ENCODE measurements at regions not wholly inside any gene's neighbourhood (a gene's known extent, or its start where the extent isn't known, plus 50 kb on each side); places are given as distances from the start of the nearest gene placed in this dataset.
A peak's percentile ranks its signal among the peaks of the same experiment; 100 is the strongest.

DNA sequence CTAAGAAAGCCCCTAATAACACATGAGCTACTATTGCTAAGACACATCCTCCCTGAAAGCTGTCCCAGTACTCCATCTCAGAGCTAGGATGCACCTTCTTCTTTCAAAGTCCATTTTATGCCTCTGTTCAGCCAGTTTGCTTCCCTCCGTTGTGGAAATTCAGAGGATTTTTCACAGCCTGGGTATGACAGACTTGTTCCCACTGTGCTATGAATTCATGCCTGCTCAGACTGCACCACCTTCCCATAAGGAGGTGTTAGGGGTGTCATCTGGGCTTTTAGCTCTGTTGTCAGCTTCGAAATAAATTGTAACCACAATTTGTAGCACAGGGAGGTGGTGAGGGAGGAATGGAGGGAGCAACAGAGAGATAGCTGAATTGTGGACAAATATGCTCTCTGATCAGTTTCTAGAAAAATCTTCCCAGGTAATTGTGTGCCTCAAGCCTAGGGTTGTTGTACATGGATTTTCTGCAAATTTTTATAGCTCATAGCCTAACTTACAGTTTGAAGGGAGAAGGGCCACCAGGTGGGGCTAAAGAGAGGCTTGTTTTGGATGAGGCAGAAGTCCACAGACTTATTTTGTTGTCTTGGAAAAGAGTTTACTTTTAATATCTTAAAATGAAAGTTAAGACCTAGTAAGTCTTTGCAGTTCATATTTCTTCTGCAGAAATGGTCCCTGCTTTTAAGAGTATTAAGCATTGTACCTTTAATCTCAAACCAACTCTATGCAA, 462.0 kb downstream of the PDCD6IP start:
- peak; percentile 63 for DNase-seq

DNA sequence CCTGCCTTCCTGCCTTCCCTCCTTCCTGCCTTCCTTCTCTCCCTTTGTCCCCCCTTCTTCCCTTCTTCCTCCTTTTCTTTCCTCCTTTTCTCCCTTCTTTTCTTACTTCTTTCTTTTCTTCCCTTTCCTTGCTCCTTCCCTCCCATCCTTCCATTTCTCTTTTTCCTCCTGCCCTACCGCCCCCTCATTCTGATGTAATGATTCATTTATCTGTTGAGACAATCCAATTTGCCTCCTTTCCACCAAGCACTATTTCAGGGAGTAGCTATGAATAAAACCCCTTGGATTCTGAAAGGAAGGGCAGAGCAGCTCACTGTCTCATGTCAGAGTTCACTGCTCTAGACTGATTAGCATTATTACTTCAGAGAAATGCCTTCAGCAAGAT, 462.6 kb downstream of the PDCD6IP start:
- no peak for DNase-seq

DNA sequence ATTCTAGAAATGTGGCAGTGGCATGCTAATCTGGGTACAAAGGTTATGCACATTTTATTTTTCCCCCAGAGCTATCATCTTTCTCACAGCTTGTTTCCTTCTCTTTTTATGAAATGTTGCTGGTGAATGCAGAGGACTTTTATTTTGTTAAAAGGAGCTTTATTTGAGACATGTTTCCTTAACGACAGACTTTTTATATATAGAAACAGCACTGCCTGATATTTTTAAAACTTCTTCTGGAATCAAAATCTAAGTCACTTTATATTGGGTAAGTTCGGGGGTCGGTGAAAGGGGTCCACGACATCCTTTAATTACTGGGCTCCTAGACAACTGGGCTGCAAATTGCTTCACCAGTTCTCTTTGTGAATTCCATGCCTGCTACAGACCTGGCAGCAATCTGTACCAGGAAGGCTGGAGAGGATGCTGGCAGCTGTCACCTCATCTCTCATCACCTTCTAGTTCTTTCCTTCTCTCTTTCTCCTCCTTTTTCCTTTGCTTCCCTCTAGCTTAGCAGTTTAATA, 464.7 kb downstream of the PDCD6IP start:
- peak; percentile 50 for DNase-seq

DNA sequence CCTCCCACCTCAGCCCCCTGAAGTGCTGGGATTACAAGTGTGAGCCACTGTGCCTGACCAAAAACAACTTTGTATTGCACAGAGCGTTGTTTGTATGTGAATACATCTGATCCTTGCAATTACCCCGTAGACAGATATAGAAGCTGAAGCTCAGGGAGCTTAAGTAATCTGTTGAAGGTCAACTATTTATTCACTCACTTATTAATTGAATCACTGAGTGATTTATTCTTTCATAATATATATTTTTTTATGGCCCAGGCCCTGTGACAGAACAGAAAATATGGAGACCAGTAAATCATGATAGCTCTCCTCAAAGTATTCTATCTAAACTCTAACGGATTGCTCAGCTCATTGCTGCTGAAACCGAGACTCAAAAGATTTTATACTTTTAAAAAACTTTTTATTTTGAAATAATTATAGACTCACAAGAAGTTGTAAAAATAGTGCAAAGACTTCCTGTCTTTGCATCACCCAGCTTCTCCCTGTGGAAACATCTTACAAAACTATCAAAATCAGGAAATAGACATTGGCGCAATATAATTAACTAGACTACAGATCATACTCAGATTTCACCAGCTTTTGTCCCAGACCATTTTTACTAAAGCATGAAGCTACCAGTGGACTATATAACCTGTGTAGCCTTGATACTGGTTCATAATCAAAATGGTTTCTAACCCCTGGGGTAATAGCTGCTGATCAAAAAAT, 466.1 kb downstream of the PDCD6IP start:
- no peak for DNase-seq

DNA sequence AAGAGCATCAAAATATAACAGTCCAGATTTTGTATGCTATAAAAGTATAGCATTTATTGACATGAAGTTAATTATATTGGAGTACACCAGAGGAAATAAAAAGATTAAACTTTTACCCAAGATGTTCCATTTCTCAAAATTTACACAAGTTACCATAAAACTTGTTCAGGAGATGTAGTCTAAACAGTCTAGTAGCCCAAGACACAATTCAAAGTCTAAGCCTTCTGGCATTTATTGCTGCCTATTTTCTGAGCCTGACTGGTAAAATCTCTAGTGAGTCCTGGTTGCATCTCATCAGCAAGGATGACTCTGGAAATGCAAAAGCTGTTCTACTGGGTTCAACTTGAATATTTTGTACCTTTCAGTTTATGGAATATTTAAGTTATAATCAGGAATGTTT, 468.7 kb downstream of the PDCD6IP start:
- DNase-seq: no peak

DNA sequence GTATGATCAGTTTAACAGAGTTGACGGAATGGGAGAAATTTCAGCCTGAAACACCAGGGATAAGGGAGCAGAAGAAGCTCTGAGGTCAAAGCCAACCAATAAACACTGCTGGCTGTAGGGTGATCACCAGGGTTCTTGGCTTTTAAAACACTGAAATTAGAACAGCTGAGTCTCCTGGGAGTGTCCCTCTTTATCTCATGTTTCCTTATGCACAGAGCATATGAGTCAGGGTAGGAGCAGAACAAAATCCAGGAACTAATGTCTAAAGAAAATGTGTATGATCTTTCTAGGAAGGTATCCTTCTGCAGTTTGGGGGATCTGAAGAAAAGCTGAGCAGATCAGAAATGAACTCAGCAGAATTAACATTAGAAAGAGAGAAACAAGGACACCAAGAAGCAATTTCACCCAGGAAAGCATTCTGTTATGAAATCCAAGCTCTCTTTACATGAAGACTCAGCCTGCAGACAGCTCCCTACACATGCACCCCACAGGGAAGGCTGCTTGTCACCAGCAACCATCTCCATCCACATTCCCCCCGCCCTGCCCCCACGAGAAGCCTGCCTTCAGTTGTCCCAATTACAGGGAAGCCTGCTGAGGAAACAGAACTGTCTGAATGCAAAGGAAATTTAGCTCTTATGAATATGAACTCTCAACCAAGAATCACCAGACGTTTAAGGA, 469.7 kb downstream of the PDCD6IP start:
- DNase-seq: no peak

DNA sequence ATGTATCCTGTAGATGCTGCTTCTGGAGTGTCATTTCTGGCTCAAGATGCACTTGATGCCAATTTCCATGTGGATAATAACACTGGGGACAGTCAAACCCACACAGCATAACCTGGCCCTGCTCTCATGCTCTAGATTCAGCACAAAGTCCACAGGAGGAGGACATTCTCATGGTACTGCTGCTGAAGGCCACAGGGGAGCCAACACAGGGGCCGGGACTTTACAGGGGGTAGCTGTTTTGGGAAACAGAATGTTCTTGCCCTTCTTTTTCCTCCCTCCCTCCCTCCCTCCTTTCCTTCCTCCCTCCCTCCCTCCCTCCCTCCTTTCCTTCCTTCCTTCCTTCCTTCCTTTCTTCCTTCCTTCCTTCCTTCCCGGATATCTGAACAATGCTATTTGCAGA, 477.4 kb downstream of the PDCD6IP start:
- DNase-seq: no peak

DNA sequence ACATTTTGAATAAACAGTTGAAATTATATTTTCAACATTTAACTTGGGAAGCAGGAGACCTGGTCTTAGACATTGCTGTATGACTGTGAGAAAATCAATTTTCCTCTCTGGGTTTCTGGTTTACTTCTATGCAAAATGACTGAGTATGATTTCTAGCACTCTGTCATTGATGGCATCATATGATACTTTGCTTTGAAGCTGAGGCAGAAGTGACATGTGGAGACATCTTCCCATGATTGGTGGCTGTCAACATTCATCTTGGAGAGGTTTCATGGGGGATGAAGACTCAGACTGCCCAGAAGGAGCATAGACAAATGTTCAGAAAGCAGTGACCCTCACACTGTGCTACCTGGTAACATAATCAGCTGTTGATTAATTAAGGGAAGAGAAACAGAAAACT, 477.9 kb downstream of the PDCD6IP start:
- DNase-seq: no peak

DNA sequence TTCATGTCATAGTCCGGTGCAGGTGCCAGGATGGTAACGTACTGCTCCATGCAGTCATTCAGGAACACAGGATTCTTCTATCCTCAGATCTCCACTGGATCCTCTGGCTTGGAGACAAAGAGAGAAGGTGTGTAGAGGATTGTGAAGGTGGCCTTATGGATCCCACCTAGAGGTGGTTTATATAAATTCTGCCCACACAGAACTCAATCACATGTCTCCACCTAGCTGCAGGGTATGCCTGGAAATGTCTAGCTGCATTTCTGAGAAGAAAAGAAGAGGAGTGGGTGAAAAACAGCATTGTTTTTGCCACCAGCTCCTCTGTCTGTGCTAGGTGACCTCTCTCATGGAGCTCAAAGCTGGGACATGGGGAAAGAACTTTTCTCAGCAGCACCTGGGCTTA, 478.7 kb downstream of the PDCD6IP start:
- DNase-seq: no peak

DNA sequence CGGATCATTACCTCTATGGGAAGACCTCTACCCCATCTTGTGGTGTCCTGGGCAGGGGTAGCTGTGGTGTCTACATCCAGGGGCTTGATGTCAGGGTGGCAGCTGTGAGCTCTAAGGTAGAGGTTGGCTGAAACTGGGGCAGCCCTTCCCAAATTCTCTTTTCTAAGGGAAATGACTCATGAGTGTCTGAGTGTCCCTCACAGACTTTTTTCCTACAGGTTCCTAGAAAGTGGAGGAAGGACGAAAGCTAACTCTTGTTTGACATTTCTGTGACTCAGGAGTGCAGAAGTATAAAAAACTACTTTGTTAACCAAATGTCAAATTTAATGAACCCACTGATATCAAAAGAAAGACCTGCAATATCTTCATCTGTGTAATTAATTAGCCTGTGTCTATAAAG, 481.5 kb downstream of the PDCD6IP start:
- DNase-seq: no peak

DNA sequence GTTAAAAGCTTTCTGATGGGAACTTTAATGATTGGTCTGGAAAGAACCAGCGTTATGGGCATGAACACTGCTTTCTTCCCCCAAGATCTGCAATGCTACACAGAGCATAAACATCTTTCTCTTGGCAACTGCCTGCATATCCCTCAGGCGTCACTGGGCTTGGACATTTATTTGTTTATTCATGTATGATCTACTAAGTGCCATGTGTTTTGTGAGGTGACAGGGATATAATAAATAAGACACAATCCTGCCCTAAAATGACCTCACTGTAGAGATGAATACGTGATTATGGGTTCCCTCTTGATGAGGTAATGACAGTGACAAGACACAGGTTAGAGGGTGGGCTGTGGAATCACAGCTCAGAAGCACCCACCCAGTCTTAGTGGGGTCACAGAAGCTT, 485.3 kb downstream of the PDCD6IP start:
- no peak for DNase-seq

DNA sequence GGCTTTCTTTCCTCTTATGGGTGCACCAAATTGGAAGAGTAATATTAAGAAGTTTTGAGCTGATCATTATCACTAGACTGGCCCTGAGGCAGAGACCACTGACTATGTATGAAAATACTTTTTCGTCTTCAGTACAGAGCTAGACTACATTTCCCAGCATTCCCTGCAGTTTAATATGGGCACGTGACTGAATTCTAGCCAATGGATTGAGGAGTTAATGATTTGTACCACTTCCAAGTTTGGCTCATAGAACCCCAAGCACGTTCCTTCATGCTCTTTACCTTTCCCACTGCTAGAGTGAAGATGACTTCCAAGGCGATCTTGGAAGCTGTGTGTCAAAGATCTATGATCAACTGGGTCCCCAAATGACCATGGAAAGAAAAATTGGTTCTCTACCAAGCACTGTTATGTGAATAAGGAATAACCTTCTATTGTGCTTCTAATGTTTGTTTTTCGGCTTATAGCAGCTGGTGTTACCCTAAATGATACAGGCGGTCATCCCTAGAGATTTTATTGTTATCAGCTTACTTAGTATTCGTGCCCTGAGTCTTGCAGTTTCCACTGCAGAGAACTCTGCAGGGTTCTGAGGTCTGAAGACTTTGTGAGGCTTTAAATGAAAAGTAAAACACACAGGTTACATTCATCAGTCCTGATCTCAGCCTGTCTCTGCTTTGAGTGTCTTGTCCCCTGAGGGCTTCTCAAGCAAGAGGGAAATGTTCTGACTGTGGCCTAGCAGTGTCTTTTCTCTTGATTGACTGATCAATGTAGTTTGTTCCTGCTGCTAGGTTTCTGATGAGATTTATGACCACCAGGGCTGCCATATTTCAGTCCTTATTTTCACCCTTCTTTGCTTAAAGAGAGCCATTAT, 486.8 kb downstream of the PDCD6IP start:
- no peak for DNase-seq

DNA sequence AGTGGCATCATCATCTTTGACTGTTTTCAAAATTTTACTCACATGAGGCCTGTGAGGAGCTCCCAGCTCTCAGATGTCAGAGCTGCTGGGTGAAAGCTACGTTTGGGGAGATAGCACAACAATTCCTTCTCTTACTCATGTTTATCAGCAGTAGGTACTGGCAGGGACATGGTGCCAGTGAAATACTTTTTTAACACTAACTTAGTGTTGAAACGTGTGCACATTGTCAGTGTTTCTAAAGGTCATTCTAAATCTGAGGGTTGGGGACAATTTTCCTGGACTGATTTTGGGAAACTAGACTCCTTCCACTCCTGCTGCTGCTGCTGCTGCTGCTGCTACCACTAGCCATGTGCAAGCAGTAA, 487.4 kb downstream of the PDCD6IP start:
- DNase-seq: no peak

DNA sequence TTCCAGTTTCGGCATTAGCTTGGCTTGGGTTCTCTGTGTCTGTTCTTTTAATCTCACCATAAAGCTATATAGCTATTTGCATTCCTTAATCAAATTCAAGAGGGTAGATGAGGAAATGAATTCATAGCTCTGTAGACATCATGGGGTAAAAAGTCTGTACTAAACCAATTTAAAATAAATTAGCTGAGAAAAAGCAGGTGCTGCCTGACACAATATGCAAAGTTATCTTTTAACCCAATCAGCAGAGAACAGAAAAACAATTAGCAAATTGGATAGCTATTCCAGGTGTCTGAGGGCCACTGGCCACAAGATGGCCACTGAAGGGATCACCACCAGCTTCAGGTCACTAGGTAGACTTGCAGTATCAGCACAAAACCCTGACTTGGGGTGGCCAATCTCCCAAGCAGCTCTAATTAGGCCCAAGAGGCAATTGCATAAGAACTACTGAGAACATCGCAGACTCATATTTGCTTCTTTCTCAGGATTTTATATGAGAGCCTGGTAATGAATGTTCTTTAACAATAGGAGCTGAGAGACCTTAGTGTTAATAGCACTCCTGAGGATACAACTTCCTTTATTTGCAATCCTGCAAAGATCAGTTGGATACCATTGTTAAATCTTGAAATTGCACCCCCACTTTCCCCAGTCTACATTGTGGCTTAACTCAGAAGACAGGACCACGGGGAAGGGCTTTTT, 494.3 kb downstream of the PDCD6IP start:
- no peak for DNase-seq

DNA sequence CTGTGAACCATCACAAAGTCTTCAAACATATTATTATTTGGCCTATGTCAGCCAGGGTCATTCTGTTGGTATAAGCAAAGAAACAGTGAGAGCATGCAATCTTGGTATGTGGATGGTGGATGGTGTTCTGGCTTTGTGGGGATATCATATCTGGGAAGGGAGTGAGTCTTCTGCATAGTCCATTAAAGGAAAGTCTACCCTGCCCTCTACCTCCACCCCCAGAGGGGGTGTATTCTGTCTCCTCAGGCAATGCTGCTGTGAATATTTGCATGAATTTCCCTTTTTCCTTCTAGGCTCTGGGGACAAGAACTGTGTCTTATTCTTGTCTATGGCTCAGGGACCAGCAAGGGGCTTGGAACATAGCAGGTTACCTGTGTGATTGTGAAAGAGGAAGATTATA, 495.8 kb downstream of the PDCD6IP start:
- no peak for DNase-seq

DNA sequence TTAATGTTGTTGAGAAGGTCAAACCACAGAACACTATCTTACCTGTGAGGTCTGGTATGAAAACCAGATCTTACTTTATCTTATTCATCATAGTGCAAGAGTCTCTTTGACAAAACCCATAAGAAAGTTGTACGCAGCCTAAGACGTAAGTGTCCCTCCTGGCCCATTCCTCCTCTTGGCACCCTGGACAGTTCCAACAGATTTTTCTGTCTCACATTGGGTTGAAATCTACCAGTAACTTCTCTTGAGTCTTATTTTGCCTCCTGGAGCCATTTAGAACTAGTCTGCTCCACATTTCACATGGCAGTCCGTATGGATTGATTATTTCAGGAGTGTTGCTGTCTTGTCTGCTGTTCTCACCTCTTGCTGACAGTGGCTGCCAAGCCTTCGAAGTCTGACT, 498.4 kb downstream of the PDCD6IP start:
- DNase-seq: no peak

DNA sequence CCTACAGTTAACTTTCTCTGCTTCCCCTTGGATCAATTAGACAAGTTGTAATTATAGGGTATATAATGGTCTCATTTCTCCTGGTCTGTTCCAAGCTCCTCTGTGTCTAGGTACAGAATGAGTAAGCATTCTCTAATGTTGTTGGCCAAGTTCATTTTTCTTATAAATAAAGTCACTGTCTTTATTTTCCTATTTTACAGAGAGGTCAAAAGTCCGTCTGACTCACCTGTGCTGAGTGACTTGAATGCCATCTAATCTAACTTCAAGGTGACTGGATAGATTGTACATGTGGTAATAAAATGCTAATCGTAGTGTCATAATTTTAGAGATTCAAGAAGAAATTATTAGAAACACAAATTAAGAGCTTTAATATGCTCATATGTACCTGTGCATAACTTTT, 500.2 kb downstream of the PDCD6IP start:
- DNase-seq: no peak

DNA sequence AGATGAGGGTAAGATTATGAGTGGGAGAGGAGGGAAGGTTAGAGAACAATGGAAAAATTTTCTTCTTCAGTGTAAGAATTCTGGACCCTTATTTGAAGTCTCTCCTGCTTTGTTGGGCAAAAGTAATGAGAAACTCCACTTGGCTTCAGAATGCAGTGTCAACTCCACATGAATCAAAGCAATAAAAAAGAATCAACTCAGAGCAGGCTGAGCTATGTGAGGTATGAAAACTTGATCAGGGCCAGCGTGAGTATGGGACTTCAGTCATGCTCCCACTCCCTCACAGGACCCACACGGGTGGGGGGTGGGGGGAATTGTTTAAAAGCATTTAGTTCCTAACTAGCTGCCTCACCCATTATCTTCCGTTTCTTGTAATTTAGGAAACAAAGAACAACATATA, 502.2 kb downstream of the PDCD6IP start:
- no peak for DNase-seq

DNA sequence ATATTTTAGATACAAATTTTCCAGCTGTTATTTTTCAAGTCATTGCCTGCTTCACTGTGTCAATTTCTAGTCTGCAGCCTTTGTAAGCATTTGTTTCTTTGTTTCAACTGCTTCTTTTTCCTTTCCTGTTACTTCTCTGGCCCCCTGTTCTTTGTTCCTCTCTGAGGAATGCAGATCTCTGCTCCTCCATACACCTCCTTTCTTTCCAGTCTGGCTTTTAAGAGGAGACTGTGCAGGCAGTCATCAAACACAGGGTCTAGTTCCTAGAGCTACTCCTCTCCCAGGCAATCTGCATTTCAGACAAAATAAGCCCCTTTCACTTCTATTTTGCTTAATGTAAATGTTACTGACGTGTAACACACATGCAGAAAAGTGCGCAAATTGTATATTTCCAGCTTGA, 502.9 kb downstream of the PDCD6IP start:
- no peak for DNase-seq

DNA sequence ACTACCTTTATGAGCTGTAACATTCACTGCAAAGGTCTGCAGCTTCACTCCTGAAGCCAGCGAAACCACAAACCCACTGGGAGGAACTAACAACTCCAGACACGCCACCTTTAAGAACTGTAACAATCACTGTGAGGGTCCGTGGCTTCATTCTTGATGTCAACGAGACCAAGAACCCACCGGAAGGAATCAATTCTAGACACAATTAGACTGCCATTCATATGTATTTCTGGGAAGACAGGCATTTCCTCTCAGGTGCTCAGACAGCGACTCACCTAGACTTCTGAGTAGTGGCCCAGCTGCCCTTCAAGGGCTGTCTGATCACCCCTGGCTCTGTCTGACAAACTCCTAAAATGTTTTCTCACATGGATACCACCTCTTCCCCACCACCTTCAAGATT, 506.8 kb downstream of the PDCD6IP start:
- DNase-seq: no peak

DNA sequence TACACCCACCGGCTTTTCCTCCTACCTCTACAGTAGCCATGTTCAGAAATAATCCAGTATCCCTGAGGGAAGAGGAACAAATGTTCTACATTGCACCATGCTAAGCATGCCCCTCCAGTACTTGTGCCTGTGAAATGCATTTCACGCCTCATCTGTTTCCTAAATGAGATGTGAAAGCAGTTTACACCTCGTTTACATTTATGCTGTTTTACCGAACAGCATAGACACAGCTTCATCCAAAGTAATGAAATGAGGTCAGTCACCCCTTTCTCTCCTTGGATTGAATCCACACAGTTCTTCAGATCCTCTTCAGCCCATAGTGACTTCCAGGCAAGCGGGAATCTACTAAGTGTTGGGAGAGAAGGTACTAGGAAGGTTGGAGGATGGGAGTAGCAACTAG, 514.3 kb downstream of the PDCD6IP start:
- no peak for DNase-seq

DNA sequence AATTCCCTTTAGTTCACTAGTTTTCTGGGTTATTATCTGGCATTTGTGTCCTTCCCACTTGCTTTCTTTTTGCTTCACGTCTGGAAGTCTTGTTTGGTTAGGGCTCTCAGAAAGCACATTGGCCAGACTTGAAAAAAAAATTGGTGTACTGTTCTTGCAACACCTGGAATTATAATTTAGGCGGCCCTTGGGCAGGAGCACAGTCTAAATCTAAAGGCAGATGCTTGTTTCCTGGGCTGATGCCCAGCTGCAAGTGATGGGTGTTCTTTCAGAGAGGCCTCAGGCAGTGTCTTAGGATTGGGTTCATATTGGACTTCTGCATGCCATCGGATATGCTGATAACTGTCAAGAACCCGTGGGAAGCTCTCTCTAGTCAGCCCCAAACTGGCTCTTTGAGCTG, 521.5 kb downstream of the PDCD6IP start:
- peak; percentile 64 for DNase-seq

DNA sequence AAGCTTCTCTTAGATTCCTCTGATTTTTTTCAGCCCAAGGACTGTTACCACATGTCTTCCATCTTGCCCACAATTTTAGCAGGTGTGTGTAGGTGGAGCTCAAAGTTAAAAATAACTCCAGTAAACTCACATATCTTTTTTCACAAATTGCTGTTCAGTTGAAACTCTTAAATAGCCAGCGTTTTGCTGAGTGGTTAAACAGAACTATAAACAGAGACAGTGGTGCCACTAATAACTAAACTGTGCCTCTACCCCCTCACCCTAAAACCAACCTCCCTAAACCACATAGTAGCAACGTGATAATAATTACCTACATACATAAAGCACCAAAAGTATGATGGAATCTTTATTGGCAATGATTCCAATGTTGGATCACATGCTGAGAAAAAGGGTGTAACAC, 525.1 kb downstream of the PDCD6IP start:
- DNase-seq: no peak
